GM12875 (cell line): ENCODE measurements at regions not wholly inside any gene's neighbourhood (a gene's known extent, or its start where the extent isn't known, plus 50 kb on each side); places are given as distances from the start of the nearest gene placed in this dataset.

ENCODE experiments used
- H3K4me3 ChIP-seq: one replicate; pipeline ENCODE4 v1.5.1; 2011; ENCODE audit warnings: low read depth, low read length, control low read depth
- CTCF ChIP-seq: IDR thresholded peaks from 2 replicates; pipeline ENCODE4 v1.5.1; 2011; ENCODE audit warnings: low read depth, mild to moderate bottlenecking, control low read depth, inconsistent platforms, low read length, moderate library complexity, borderline replicate concordance; ENCODE audit not compliant: insufficient read depth

GRCh38 chr2:5549771-5550170, 142.4 kb upstream of the SOX11 start:
- H3K4me3 ChIP-seq, result no peak overlapping the region
- no peak for TF ChIP-seq CTCF

- TF ChIP-seq CTCF, result no peak
- H3K4me3 ChIP-seq, result no peak overlapping the region
Measured at GRCh38 chr2:5555636-5556035, 136.5 kb upstream of the SOX11 start.

- no peak overlapping the region for H3K4me3 ChIP-seq
- TF ChIP-seq CTCF, result no peak
Measured at GRCh38 chr2:5561006-5561405, 131.2 kb upstream of the SOX11 start.

GRCh38 chr2:5562426-5562825, 129.8 kb upstream of the SOX11 start:
- no peak overlapping the region for H3K4me3 ChIP-seq
- TF ChIP-seq CTCF, result no peak

- H3K4me3 ChIP-seq, result no peak overlapping the region
- no peak for TF ChIP-seq CTCF
Measured at GRCh38 chr2:5562865-5563264, 129.3 kb upstream of the SOX11 start.

- TF ChIP-seq CTCF, result no peak
Measured at GRCh38 chr2:5563411-5563810, 128.8 kb upstream of the SOX11 start.

GRCh38 chr2:5569256-5569655, 122.9 kb upstream of the SOX11 start:
- no peak for TF ChIP-seq CTCF
- H3K4me3 ChIP-seq, result no peak overlapping the region

More at GRCh38 chr2:5563411-5563810, 128.8 kb upstream of the SOX11 start:
- no peak overlapping the region for H3K4me3 ChIP-seq
